CD4-positive, alpha-beta memory T cell (primary cell): ENCODE measurements at regions not wholly inside any gene's neighbourhood (a gene's known extent, or its start where the extent isn't known, plus 50 kb on each side); places are given as distances from the start of the nearest gene placed in this dataset.

Experiments used
- CTCF ChIA-PET: fragments of 350-600 bp; sonication (Branson Sonifier 250); formaldehyde crosslinking; loops from one replicate; lab custom pipeline; 2021; ENCODE audit warnings: inconsistent platforms; ENCODE audit not compliant: partially characterized antibody; lab: Charles Lee
- POLR2A ChIA-PET: fragments of 350-600 bp; sonication (Branson Sonifier 250); formaldehyde crosslinking; loops from one replicate; lab custom pipeline; 2021; ENCODE audit not compliant: partially characterized antibody; lab: Charles Lee
- DNase-seq, 5 donors: peaks; one replicate each; pipeline versions ENCODE4 v3.0.0 to v3.0.0-alpha.2; 2020 to 2022; ENCODE audit warnings: mixed read lengths in 1 of 5
- H3K27ac ChIP-seq: one replicate; pipeline ENCODE4 v1.7.0; 2013; ENCODE audit warnings: low read depth, low read length
- H3K27me3 ChIP-seq: 2 replicates; pipeline ENCODE4 v1.7.0; 2013; ENCODE audit warnings: mild to moderate bottlenecking, low read length, moderate library complexity; ENCODE audit not compliant: insufficient read depth
- H3K36me3 ChIP-seq: 2 replicates; pipeline ENCODE4 v1.7.0; 2013; ENCODE audit warnings: mild to moderate bottlenecking, low read length, moderate library complexity; ENCODE audit not compliant: insufficient read depth
- H3K4me1 ChIP-seq: 2 replicates; pipeline ENCODE4 v1.7.0; 2013; ENCODE audit warnings: mild to moderate bottlenecking, low read length, moderate library complexity; ENCODE audit not compliant: insufficient read depth
- H3K4me3 ChIP-seq, 2 donors: one replicate each; pipeline ENCODE4 v1.7.0; 2013; ENCODE audit warnings: low read length in 2 of 2, mild to moderate bottlenecking in 1 of 2
- H3K9me3 ChIP-seq, 2 donors: one replicate each; pipeline ENCODE4 v1.7.0; 2013; ENCODE audit warnings: low read length in 2 of 2, control low read depth in 1 of 2; ENCODE audit not compliant: control insufficient read depth in 1 of 2
- H3K27ac Mint-ChIP-seq, 7 donors: one replicate each; pipeline ENCODE4 v1.8.0; 2020 to 2021; ENCODE audit warnings: mixed read lengths in 7 of 7, mild to moderate bottlenecking in 6 of 7, inconsistent platforms in 3 of 7, moderate library complexity in 3 of 7
- H3K27me3 Mint-ChIP-seq, 2 donors: one replicate each; pipeline ENCODE4 v1.8.0; 2020 to 2021; ENCODE audit warnings: mixed read lengths in 2 of 2
- H3K36me3 Mint-ChIP-seq, 2 donors: one replicate each; pipeline ENCODE4 v1.8.0; 2020 to 2021; ENCODE audit warnings: mixed read lengths in 2 of 2, inconsistent platforms in 1 of 2, mild to moderate bottlenecking in 1 of 2
- H3K4me1 Mint-ChIP-seq, 4 donors: one replicate each; pipeline ENCODE4 v1.8.0; 2020 to 2021; ENCODE audit warnings: mixed read lengths in 4 of 4, mild to moderate bottlenecking in 1 of 4
- H3K4me3 Mint-ChIP-seq, 8 donors: one replicate each; pipeline ENCODE4 v1.8.0; 2020 to 2021; ENCODE audit warnings: mixed read lengths in 8 of 8, mild to moderate bottlenecking in 7 of 8, moderate library complexity in 6 of 8, inconsistent platforms in 3 of 8
- H3K9me3 Mint-ChIP-seq, 8 donors: one replicate each; pipeline ENCODE4 v1.8.0; 2020 to 2021; ENCODE audit warnings: mixed read lengths in 8 of 8, mild to moderate bottlenecking in 5 of 8, inconsistent platforms in 3 of 8, moderate library complexity in 1 of 8
- intact Hi-C: fragments of 100-400 bp; cut with micrococcal nuclease; formaldehyde crosslinking; loops from one replicate; pipeline ENCODE4 v1.15.1; 2023

- H3K9me3 Mint-ChIP-seq = peaks cover 12 to 63% (median 49%) of the 10 kb centered on the region in 8 donors
- no peaks in the 10 kb centered on the region for H3K27me3 Mint-ChIP-seq
- DNase-seq = no peak
- Histone ChIP-seq H3K4me3 (no peak overlapping the region), H3K9me3 (peaks cover 0 to 11% of the 10 kb centered on the region in 2 donors), H3K27ac (no peak overlapping the region), H3K27me3 (no peaks in the 10 kb centered on the region), H3K36me3 (no peaks in the 10 kb centered on the region), H3K4me1 (no peaks in the 10 kb centered on the region)
- intact Hi-C loops = no loop called here
- H3K36me3 Mint-ChIP-seq = peaks cover 0 to 1% of the 10 kb centered on the region in 2 donors
- H3K4me1 Mint-ChIP-seq = no peaks in the 10 kb centered on the region
- H3K4me3 Mint-ChIP-seq = no peak overlapping the region
- no peak overlapping the region for H3K27ac Mint-ChIP-seq
- ChIA-PET CTCF (no interaction called here), POLR2A (no interaction called here)
These were observed 373.9 kb downstream of the TSN start for GRCh38 chr2:122129399-122129798.

- no peak overlapping the region for H3K27ac ChIP-seq
- peaks cover 0 to 11% of the 10 kb centered on the region in 2 donors for H3K9me3 ChIP-seq
- DNase-seq = no peak
- POLR2A ChIA-PET = no interaction called here
- no peak overlapping the region for H3K4me3 ChIP-seq
- peaks cover 5 to 46% (median 37%) of the 10 kb centered on the region in 8 donors for H3K9me3 Mint-ChIP-seq
- H3K27me3 ChIP-seq = no peaks in the 10 kb centered on the region
- no peaks in the 10 kb centered on the region for H3K36me3 ChIP-seq
- no peak overlapping the region for H3K4me3 Mint-ChIP-seq
- H3K4me1 Mint-ChIP-seq = peaks cover 0 to 6% (median 0%) of the 10 kb centered on the region in 4 donors
- peaks cover 0 to 4% of the 10 kb centered on the region in 2 donors for H3K27me3 Mint-ChIP-seq
- CTCF ChIA-PET = no interaction called here
- H3K36me3 Mint-ChIP-seq = peaks cover 0 to 1% of the 10 kb centered on the region in 2 donors
- no peak overlapping the region for H3K27ac Mint-ChIP-seq
- H3K4me1 ChIP-seq = no peaks in the 10 kb centered on the region
- intact Hi-C loops = no loop called here
These were observed 376.8 kb downstream of the TSN start for GRCh38 chr2:122132147-122132691.

GRCh38 chr2:122135021-122135937, 379.8 kb downstream of the TSN start:
- POLR2A ChIA-PET = no interaction called here
- CTCF ChIA-PET = no interaction called here
- Mint-ChIP-seq H3K9me3 (peaks cover 4 to 17% (median 14%) of the 10 kb centered on the region in 8 donors), H3K4me1 (peaks cover 0 to 6% (median 0%) of the 10 kb centered on the region in 4 donors), H3K4me3 (no peak overlapping the region), H3K36me3 (no peaks in the 10 kb centered on the region), H3K27ac (no peak overlapping the region), H3K27me3 (peaks cover 0 to 5% of the 10 kb centered on the region in 2 donors)
- Histone ChIP-seq H3K27me3 (no peaks in the 10 kb centered on the region), H3K4me3 (no peak overlapping the region), H3K4me1 (no peaks in the 10 kb centered on the region), H3K27ac (no peak overlapping the region), H3K9me3 (peaks cover 0 to 4% of the 10 kb centered on the region in 2 donors), H3K36me3 (no peaks in the 10 kb centered on the region)
- DNase-seq = no peak
- intact Hi-C loops = loop anchor here (5.0 kb wide), 2 partner anchors 158 to 603 kb away; partner anchors contain the start of gene RNU4ATAC

- intact Hi-C loops = loop anchor here (5.0 kb wide), 2 partner anchors 159 to 604 kb away; partner anchors contain the start of gene RNU4ATAC
- DNase-seq = no peak
- Mint-ChIP-seq H3K4me3 (no peak overlapping the region), H3K36me3 (no peaks in the 10 kb centered on the region), H3K27me3 (peaks cover 0 to 5% of the 10 kb centered on the region in 2 donors), H3K9me3 (peaks cover 2 to 13% (median 6%) of the 10 kb centered on the region in 8 donors), H3K4me1 (peaks cover 0 to 6% (median 0%) of the 10 kb centered on the region in 4 donors), H3K27ac (no peak overlapping the region)
- Histone ChIP-seq H3K27ac (no peak overlapping the region), H3K4me1 (no peaks in the 10 kb centered on the region), H3K9me3 (peaks cover 0 to 2% of the 10 kb centered on the region in 2 donors), H3K36me3 (no peaks in the 10 kb centered on the region), H3K27me3 (no peaks in the 10 kb centered on the region), H3K4me3 (no peak overlapping the region)
- POLR2A ChIA-PET = no interaction called here
- CTCF ChIA-PET = no interaction called here
These were observed 380.6 kb downstream of the TSN start for GRCh38 chr2:122136056-122136455.

- Mint-ChIP-seq H3K36me3 (no peaks in the 10 kb centered on the region), H3K4me3 (no peak overlapping the region), H3K27ac (no peak overlapping the region), H3K27me3 (peaks cover 0 to 5% of the 10 kb centered on the region in 2 donors), H3K4me1 (peaks cover 0 to 6% (median 0%) of the 10 kb centered on the region in 4 donors), H3K9me3 (peaks cover 0 to 5% (median under 1%) of the 10 kb centered on the region in 8 donors)
- H3K4me1 ChIP-seq = no peaks in the 10 kb centered on the region
- DNase-seq = no peak
- no peaks in the 10 kb centered on the region for H3K27me3 ChIP-seq
- intact Hi-C loops = loop anchor here (5.0 kb wide), 2 partner anchors 161 to 606 kb away; partner anchors contain the start of gene RNU4ATAC
- H3K4me3 ChIP-seq = no peak overlapping the region
- no peak overlapping the region for H3K27ac ChIP-seq
- H3K9me3 ChIP-seq = no peaks in the 10 kb centered on the region
- POLR2A ChIA-PET = no interaction called here
- CTCF ChIA-PET = no interaction called here
- no peaks in the 10 kb centered on the region for H3K36me3 ChIP-seq
These were observed 383.1 kb downstream of the TSN start for GRCh38 chr2:122138561-122138960.

GRCh38 chr2:122139739-122140420, 384.4 kb downstream of the TSN start:
- Mint-ChIP-seq H3K4me1 (peaks cover 0 to 6% (median 0%) of the 10 kb centered on the region in 4 donors), H3K4me3 (no peak overlapping the region), H3K27ac (no peak overlapping the region), H3K9me3 (peaks cover 0 to 2% (median 0%) of the 10 kb centered on the region in 8 donors), H3K27me3 (peaks cover 0 to 5% of the 10 kb centered on the region in 2 donors), H3K36me3 (no peaks in the 10 kb centered on the region)
- Histone ChIP-seq H3K36me3 (no peaks in the 10 kb centered on the region), H3K4me3 (no peak overlapping the region), H3K27me3 (no peaks in the 10 kb centered on the region), H3K9me3 (no peaks in the 10 kb centered on the region), H3K27ac (no peak overlapping the region), H3K4me1 (no peaks in the 10 kb centered on the region)
- intact Hi-C loops = loop anchor here (5.0 kb wide), 2 partner anchors 163 to 608 kb away; partner anchors contain the start of gene RNU4ATAC
- no peak for DNase-seq
- POLR2A ChIA-PET = no interaction called here
- CTCF ChIA-PET = no interaction called here

- no peaks in the 10 kb centered on the region for H3K9me3 ChIP-seq
- CTCF ChIA-PET = no interaction called here
- intact Hi-C loops = no loop called here
- Mint-ChIP-seq H3K27me3 (no peaks in the 10 kb centered on the region), H3K36me3 (no peaks in the 10 kb centered on the region), H3K4me1 (no peaks in the 10 kb centered on the region), H3K27ac (no peak overlapping the region), H3K9me3 (peaks cover 0 to 2% (median 0%) of the 10 kb centered on the region in 8 donors), H3K4me3 (no peak overlapping the region)
- DNase-seq = no peak
- no peaks in the 10 kb centered on the region for H3K36me3 ChIP-seq
- no peaks in the 10 kb centered on the region for H3K27me3 ChIP-seq
- H3K4me1 ChIP-seq = no peaks in the 10 kb centered on the region
- POLR2A ChIA-PET = no interaction called here
- no peak overlapping the region for H3K4me3 ChIP-seq
- H3K27ac ChIP-seq = no peak overlapping the region
These were observed 389.4 kb downstream of the TSN start for GRCh38 chr2:122144884-122145283.
